Astrocyte (in vitro differentiated cells and primary cell): ENCODE measurements at regions not wholly inside any gene's neighbourhood (a gene's known extent, or its start where the extent isn't known, plus 50 kb on each side); places are given as distances from the start of the nearest gene placed in this dataset.

Experiments used
- DNase-seq: peaks from one replicate; pipeline ENCODE4 v3.0.0-alpha.2; 2010; ENCODE audit warnings: low read depth
- FAIRE-seq: peaks from 2 replicates; lab custom pipeline; 2011; peaks lifted over from hg19 to GRCh38; lab: Jason Lieb, UNC
- H2AFZ ChIP-seq: 2 replicates; pipeline ENCODE4 v1.6.0; 2012; ENCODE audit warnings: low read depth, low read length, inconsistent platforms
- H3K27ac ChIP-seq: 2 replicates; pipeline ENCODE4 v1.5.1; 2011; ENCODE audit warnings: low read depth, low read length, inconsistent platforms
- H3K27me3 ChIP-seq: 2 replicates; pipeline ENCODE4 v1.6.0; 2011; ENCODE audit warnings: low read length, inconsistent platforms; ENCODE audit not compliant: insufficient read depth
- H3K36me3 ChIP-seq: 2 replicates; pipeline ENCODE4 v1.5.1; 2011; ENCODE audit warnings: low read length, inconsistent platforms; ENCODE audit not compliant: insufficient read depth
- H3K4me1 ChIP-seq: 2 replicates; pipeline ENCODE4 v1.5.1; 2011; ENCODE audit warnings: low read length, inconsistent platforms; ENCODE audit not compliant: insufficient read depth
- H3K4me2 ChIP-seq: 2 replicates; pipeline ENCODE4 v1.6.0; 2012; ENCODE audit warnings: low read length, inconsistent platforms
- H3K4me3 ChIP-seq: 2 replicates; pipeline ENCODE4 v1.5.1; 2011; ENCODE audit warnings: low read depth, mild to moderate bottlenecking, low read length, inconsistent platforms; ENCODE audit not compliant: insufficient read depth
- H3K79me2 ChIP-seq: 2 replicates; pipeline ENCODE4 v1.6.0; 2012; ENCODE audit warnings: mild to moderate bottlenecking, low read length, inconsistent platforms; ENCODE audit not compliant: insufficient read depth
- H3K9ac ChIP-seq: 2 replicates; pipeline ENCODE4 v1.6.0; 2012; ENCODE audit warnings: mild to moderate bottlenecking, low read length, inconsistent platforms
- H3K9me3 ChIP-seq: 2 replicates; pipeline ENCODE4 v1.5.1; 2012; ENCODE audit warnings: low read depth, mild to moderate bottlenecking, low read length, inconsistent platforms; ENCODE audit not compliant: insufficient read depth
- H4K20me1 ChIP-seq: 2 replicates; pipeline ENCODE4 v1.6.0; 2012; ENCODE audit warnings: low read length, inconsistent platforms; ENCODE audit not compliant: insufficient read depth
- H3K27ac Mint-ChIP-seq: one replicate; pipeline ENCODE4 v1.8.0; 2021; ENCODE audit warnings: mild to moderate bottlenecking, mixed read lengths; ENCODE audit not compliant: unreplicated experiment
- H3K27me3 Mint-ChIP-seq: one replicate; pipeline ENCODE4 v1.8.0; 2021; ENCODE audit warnings: low read depth, mixed read lengths; ENCODE audit not compliant: unreplicated experiment
- H3K36me3 Mint-ChIP-seq: one replicate; pipeline ENCODE4 v1.8.0; 2021; ENCODE audit warnings: low read depth, mixed read lengths; ENCODE audit not compliant: unreplicated experiment
- H3K4me1 Mint-ChIP-seq: one replicate; pipeline ENCODE4 v1.8.0; 2021; ENCODE audit warnings: low read depth, mixed read lengths; ENCODE audit not compliant: unreplicated experiment
- H3K4me3 Mint-ChIP-seq: one replicate; pipeline ENCODE4 v1.8.0; 2021; ENCODE audit warnings: mild to moderate bottlenecking, moderate library complexity, mixed read lengths; ENCODE audit not compliant: unreplicated experiment
- H3K9me3 Mint-ChIP-seq: one replicate; pipeline ENCODE4 v1.8.0; 2021; ENCODE audit warnings: mild to moderate bottlenecking, mixed read lengths; ENCODE audit not compliant: unreplicated experiment
- EZH2 ChIP-seq: IDR thresholded peaks from 2 replicates; pipeline ENCODE4 v1.6.1; 2012; ENCODE audit warnings: mild to moderate bottlenecking, low read length, inconsistent platforms; ENCODE audit not compliant: insufficient read depth
- TF ChIP-seq, protein P1 (sequence below): IDR thresholded peaks from 2 replicates; pipeline ENCODE4 v1.5.1; 2011; ENCODE audit warnings: low read depth, mild to moderate bottlenecking, inconsistent platforms, low read length, moderate library complexity; ENCODE audit not compliant: insufficient read depth

DNA sequence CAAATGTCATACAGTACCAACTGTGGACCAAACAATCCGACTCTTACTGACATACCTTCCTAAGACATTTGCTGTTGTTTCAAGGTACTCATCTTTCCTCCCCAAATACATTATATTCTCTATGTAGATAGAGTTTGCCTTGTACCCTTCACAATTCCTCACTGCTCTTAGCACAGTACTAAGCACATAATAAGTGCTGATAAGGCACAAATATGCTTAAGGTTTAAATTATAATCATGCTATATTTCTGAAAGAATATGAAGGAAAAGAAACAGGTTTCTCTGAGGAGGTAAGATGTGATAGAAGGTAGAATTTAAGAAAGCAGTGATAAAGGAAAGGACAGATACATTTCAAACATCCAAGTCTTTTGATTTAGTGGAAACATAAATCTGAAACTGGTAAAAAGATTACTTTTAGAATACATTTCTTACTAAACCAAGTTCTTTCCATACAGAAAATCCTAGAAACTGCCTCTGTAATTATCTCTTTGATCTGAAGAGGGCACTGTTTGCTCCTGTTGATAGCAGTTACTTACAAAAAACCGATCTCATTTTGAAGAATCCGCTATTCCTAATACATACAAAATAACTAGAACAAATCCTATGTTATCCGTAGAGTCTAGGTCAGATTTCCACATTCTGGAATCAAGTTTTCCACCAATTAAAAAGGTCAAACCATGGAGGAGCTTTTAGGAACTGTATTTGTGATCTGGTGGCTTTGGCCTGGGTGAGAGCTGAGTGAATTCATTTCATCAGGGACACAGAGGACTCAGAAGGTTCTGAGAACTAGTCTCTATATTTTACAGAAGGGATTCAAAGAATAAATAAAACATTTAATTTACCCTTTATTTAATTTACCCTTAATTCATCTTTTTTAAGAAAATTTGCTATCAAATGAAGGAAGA is 311.9 kb downstream of the DAD1 start:
- Histone ChIP-seq H3K27me3 (peaks cover 7% of the 10 kb centered on the region), H4K20me1 (no peaks in the 10 kb centered on the region), H2AFZ (no peak overlapping the region), H3K79me2 (no peaks in the 10 kb centered on the region), H3K36me3 (no peaks in the 10 kb centered on the region), H3K9ac (no peak overlapping the region), H3K27ac (no peak overlapping the region), H3K9me3 (no peaks in the 10 kb centered on the region), H3K4me2 (no peak overlapping the region), H3K4me1 (no peaks in the 10 kb centered on the region), H3K4me3 (no peak overlapping the region)
- Mint-ChIP-seq H3K4me3 (no peak overlapping the region), H3K4me1 (peaks cover 22% of the 10 kb centered on the region), H3K9me3 (no peaks in the 10 kb centered on the region), H3K27me3 (peaks cover 4% of the 10 kb centered on the region), H3K27ac (no peak overlapping the region), H3K36me3 (no peaks in the 10 kb centered on the region)
- TF ChIP-seq, protein P1, sequence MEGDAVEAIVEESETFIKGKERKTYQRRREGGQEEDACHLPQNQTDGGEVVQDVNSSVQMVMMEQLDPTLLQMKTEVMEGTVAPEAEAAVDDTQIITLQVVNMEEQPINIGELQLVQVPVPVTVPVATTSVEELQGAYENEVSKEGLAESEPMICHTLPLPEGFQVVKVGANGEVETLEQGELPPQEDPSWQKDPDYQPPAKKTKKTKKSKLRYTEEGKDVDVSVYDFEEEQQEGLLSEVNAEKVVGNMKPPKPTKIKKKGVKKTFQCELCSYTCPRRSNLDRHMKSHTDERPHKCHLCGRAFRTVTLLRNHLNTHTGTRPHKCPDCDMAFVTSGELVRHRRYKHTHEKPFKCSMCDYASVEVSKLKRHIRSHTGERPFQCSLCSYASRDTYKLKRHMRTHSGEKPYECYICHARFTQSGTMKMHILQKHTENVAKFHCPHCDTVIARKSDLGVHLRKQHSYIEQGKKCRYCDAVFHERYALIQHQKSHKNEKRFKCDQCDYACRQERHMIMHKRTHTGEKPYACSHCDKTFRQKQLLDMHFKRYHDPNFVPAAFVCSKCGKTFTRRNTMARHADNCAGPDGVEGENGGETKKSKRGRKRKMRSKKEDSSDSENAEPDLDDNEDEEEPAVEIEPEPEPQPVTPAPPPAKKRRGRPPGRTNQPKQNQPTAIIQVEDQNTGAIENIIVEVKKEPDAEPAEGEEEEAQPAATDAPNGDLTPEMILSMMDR, result peak; percentile 52
- TF ChIP-seq EZH2, result no peak
- DNase-seq (no peak), FAIRE-seq (no peak)

DNA sequence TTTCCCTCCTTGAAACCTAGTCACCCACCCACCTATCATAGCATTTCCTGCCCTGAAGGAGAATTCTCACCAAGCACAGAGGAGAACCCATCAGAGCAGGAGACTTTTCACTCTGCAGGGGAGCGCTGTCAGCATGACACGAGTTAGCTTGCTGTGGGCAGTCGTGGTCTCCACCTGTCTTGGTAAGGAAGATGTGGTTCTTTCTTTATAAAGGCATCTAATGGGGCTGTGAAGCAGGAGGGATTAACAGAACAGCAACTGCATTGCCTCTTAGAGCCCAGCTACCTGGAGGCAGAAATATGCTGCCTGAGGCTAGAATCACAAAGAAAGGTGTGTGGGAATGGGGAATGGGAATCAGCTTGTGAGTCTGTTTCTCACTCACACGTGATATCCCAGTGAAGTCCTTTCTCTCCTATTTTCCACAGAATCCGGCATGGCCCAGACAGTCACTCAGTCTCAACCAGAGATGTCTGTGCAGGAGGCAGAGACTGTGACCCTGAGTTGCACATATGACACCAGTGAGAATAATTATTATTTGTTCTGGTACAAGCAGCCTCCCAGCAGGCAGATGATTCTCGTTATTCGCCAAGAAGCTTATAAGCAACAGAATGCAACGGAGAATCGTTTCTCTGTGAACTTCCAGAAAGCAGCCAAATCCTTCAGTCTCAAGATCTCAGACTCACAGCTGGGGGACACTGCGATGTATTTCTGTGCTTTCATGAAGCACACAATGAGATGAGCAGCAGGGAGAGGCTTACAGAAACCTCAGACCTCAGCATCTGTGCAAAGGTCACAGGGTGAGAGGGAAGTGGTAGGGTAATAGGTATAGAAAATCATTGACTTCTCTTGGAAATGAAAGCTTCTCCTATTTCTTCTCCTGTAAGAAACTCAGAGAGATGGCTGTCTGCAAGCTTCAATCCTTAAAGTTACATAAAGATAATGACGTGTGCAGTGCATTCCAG is 316.9 kb downstream of the DAD1 start:
- H3K27ac ChIP-seq, result no peak overlapping the region
- FAIRE-seq, result no peak

More for the DNA sequence above, 316.9 kb downstream of the DAD1 start:
- Histone ChIP-seq H2AFZ (no peak overlapping the region), H3K4me2 (no peak overlapping the region), H3K36me3 (no peaks in the 10 kb centered on the region), H4K20me1 (no peaks in the 10 kb centered on the region), H3K9ac (no peak overlapping the region), H3K79me2 (no peaks in the 10 kb centered on the region), H3K4me1 (peaks cover 15% of the 10 kb centered on the region), H3K9me3 (no peaks in the 10 kb centered on the region), H3K4me3 (no peak overlapping the region), H3K27me3 (peaks cover 7% of the 10 kb centered on the region)
- Mint-ChIP-seq H3K4me1 (peaks cover 26% of the 10 kb centered on the region), H3K9me3 (peaks cover 1% of the 10 kb centered on the region), H3K36me3 (no peaks in the 10 kb centered on the region), H3K27ac (no peak overlapping the region), H3K27me3 (no peaks in the 10 kb centered on the region), H3K4me3 (no peak overlapping the region)
- TF ChIP-seq, protein P1, result no peak
- TF ChIP-seq EZH2, result no peak
- DNase-seq, result no peak
